ENCODE measurements at regions not wholly inside any gene's neighbourhood (a gene's known extent, or its start where the extent isn't known, plus 50 kb on each side); places are given as distances from the start of the nearest gene placed in this dataset.

GRCh38 chr6:169979873-169980432, 228.5 kb downstream of the ERMARD start (continued):
- TF ChIP-seq, protein P1, sequence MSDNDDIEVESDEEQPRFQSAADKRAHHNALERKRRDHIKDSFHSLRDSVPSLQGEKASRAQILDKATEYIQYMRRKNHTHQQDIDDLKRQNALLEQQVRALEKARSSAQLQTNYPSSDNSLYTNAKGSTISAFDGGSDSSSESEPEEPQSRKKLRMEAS (IDR thresholded peaks at IDR 0.05): no peak
- TF ChIP-seq NANOG (IDR thresholded peaks at IDR 0.05; ENCODE audit: insufficient read depth, low read depth, low read length, poor library complexity, severe bottlenecking) (no peak), ASH2L (IDR thresholded peaks at IDR 0.05; ENCODE audit: low read length) (no peak), PHF8 (conservative IDR thresholded peaks at IDR 0.05; ENCODE audit: low read depth, low read length) (no peak), SUZ12 (IDR thresholded peaks at IDR 0.05; ENCODE audit: low read length) (no peak), CEBPB (IDR thresholded peaks at IDR 0.05; ENCODE audit: low read depth, low read length) (no peak), GABPA (IDR thresholded peaks at IDR 0.05; ENCODE audit: borderline replicate concordance, insufficient read depth, low read length) (no peak)

All from H1 (cell line).